GM18861 (cell line): ENCODE measurements at regions not wholly inside any gene's neighbourhood (a gene's known extent, or its start where the extent isn't known, plus 50 kb on each side); places are given as distances from the start of the nearest gene placed in this dataset.

Source experiments
- ATAC-seq: cut with Tn5 transposase; IDR thresholded peaks from one replicate; pipeline ENCODE4 v1.9.1; 2021; ENCODE audit not compliant: unreplicated experiment

DNA sequence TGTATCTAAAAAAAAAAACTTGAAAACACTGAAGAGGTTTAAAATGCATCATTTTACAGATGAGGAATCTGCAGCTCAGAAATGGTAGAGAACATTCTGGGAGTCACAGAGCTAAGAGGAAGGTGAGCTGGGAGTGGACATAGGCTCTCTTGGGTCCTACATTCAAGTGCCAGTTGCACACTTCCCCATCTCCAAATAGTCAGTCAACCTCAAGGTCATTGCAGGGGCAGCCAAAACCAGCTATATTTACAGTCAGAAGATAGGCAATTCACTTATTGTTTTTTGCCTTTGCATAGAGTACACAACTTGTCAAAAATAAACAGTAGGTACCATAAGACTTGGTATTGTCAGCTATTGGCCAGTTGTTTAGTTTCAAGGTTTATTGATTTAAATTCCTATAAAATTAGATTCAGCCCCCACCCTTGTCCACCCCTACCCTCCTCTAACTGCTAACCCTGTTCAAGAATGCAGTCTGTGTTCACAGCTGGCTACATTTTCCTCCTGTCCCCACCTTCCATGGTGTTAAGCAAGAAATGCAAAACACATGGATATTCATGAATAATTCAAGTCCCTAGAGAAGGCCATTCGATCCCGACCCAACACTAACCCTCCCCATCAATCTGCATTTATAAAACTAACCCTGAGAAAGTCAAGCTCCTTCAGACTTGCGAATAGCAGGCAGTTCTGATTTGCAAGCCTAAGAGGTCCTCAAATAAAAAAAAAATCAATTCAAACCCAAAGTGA lies 567.0 kb upstream of the MCTP2 start:
- ATAC-seq: no peak

DNA sequence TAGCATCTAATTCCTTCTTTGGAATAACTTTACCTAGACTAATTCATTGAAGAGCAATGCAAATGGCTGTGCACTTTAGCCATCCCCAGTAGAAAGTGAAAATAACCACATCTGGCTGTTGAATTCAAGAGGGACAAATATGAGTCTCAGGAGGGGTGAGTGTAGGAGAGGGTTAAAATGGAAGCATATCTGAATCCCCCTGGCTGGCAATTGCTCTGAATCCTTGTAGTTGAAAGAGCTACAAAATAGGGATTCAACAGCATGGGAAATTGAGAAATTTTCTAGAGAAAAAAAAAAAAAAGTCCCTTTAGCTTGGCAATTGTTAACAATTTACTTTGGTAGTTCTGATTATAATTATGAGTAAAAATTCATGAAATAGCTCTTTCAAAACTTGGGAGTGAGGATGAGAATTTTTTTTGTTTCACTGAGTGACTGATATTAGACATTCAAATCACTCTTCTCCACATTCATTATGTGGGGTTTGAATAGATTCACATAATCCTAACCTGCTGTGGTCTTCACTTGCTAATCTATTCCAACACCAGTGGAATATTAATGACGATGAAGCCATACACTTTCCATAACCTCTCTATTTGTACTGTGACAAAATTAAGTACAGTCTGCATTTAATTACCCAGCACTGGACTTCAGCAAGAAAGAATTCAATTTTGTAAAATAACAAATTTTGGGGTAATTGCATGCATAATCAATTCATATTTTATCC lies 569.0 kb upstream of the MCTP2 start:
- ATAC-seq: no peak

DNA sequence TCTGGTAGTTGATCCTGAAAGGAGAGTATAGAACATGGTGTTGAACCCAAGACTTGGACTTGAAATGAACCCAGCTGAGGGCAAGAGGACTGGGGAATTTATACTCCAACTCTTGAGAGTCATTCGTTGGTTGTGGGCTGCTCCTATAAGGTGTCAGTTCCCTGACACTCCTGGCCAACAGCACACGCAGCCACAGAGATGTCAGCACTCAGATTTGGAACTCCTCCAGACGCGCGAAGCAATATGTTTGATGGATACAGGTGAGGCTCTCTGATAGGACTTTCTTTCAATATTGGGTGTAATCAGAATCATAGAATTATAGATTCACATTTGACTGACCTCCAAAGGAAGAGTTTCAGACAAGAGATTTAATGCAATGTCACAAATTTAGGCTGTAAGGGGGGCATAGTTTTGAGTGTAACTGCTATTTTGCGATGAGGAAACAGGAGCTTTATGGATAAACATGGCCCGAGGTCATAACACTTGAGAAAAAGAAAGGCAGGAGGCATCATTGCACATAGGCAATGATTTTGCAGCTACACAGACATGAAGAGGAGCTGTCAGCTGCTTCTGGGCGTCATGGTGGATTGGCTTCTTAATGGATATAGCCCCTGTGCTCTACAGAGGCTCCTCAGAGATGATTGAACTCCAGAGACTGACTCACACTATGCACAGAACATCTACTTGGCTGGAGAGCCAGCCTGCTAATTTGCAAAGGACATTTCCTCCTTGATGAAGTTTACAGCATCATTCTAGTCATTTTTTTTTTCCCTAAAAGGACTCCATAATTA lies 569.2 kb upstream of the RGMA start:
- ATAC-seq: no peak

- no peak for ATAC-seq
Observed at GRCh38 chr15:93656041-93656440, 567.0 kb upstream of the RGMA start.

DNA sequence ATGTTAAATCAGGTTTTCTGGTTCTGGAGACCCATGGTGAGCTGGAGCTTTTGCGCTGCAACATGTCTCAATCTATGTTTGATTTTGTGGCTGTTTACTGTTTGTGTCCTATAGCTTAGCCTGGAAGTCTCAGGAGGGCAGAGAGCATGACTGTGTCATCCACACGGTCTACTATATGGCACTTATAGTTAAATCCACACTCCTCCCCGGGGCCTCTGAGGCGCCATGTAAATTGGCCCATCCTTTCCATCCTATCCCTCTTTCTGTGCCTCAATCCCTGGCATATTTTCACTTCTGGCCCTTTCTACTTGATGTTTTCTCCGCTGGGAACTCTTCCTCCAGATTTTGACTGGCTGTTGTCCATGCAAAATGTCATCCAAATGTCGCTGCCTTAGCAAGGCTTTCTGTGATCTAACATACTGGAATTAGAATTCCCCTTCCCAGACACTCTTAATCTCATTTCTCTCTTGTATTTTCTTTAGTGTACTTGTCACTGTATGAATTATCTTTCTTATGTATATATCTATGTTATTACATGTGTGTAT lies 560.8 kb upstream of the RGMA start:
- ATAC-seq: no peak

DNA sequence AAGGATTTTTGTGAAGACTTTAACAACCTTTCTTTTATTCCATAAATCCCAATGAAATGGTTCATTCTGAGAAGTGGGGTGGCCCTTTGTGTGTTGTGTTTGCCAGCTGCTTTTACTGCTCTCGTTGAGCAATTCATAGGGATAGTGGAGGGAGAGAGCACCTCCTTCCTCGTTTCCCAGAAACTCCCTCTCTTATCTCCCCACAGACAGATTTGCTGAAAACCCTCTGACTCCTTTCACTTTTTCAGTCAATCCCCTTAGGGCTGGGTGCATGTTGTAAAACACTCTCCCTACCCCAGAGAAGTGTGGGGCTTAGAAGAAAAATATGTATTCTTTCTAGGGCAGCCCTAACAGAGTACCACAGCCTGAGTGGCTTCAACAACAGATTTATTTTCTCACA lies 557.2 kb upstream of the RGMA start:
- no peak for ATAC-seq

DNA sequence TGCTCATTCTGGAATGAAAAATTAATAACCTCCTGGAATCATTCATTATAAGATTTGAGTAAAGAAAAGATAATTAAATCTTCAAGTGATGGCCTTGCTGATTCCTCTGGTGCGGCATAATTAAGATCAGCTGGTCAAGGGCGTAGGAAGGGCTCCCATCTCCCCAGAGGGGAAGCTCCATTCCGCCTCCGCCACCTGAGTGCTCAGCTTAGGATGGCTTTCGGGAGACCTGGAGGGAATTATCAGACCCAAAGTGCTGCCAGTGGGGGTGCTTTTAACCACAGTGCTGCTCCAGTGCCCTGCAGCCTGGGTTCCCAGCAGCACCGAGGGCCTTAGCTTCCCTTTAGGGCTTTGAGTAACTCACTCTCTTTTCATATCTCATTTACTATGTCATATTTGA lies 556.6 kb upstream of the RGMA start:
- ATAC-seq: no peak

GRCh38 chr15:93644595-93644994 lies 555.6 kb upstream of the RGMA start:
- ATAC-seq: no peak

- ATAC-seq: no peak
Observed at GRCh38 chr15:93640411-93640962, 551.5 kb upstream of the RGMA start.

DNA sequence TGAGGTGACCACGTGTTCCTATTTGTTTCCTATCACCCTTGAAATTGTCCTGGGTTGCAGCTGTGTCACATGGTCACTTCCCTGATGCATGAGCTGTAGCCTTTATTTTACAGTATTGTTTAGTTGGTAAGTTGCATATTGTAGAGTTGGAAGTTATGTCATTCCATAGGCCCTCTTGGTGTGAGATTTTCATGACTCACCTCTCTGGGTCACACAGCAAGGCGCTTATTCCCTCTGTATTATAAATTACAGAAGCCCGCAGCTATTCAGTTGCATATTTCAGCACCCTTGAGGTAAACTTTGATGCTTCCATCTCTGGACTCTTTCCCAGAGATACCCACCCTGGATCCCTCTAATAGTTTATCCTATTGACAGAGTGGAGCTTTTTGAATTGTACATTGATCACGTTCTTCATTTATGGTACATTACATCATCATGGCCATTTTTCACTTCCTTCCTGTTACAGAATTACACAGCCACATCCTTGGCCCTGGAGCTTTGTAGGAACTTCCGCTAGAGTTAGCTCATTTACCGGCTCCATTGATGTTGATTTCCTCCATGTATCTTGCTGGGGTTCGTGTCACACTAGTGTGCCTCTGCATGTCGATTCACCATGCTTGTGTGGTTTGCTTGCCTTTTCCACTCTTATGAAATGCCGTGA lies 543.1 kb upstream of the RGMA start:
- ATAC-seq: no peak

DNA sequence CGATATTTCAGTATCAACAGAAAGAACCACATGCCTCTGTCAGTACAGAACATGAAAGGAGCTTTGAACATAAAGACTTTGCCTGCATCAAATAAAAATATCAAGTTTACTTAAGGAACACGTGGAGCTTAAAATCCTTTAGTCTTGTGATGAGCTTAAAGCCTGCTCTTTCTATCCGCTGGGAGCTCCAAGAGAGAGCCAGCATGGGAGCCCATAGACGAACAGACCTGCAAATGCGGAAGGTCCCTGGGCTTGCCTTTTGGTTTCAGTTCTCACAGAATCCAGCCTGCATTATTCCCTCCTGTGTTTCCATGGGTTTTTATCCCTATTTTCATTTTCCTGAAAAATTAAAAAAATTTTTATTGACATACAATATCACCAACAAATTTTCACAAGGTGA lies 530.6 kb upstream of the RGMA start:
- no peak for ATAC-seq

- ATAC-seq: no peak
Observed at GRCh38 chr15:93617443-93617842, 528.4 kb upstream of the RGMA start.

- ATAC-seq: no peak
Observed at GRCh38 chr15:93614386-93615104, 525.5 kb upstream of the RGMA start.

DNA sequence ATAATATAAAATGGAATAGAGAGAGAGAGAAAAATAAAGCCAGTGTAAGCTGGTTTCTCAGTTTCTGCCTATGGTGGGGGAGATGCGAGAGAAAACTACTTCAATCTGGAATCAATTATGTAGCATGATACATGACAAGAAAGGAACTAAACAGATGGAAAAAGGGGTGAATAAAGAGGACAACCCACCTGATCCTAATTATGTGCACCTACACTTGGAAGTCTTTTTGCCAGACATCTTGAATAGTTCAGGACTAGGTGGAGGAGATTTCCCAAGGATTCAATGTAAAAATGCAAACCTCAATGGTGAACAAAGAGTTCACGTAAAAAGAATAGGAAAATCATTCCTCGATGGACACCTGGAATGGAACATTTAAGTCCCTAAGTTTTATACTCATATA lies 524.4 kb upstream of the RGMA start:
- no peak for ATAC-seq

- no peak for ATAC-seq
Observed at GRCh38 chr15:93612953-93613352, 523.9 kb upstream of the RGMA start.

GRCh38 chr15:93610944-93611343 lies 521.9 kb upstream of the RGMA start:
- no peak for ATAC-seq

DNA sequence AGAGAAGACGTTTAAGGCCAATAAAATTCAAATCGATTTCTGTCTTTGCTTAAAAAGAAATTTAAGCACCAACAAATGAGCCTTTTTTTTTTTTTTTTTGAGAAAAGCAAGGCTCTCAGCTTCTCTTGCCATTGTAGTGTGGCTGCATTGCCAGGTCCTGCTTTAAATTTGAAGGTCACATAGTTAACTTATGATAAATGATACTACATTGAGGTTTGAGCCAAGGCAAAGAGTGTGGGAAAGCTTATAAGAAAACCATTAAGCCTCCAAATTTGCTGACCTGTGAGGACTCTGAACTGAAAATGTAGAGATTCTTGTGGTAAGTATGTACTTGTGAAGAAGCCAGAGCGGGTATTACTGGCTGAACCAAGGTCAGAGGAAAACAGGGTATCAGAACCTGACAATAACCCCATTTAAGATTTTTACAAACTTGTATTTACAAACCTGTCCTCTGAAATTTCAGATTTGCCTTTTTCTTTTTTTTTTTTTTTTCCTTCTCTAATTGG lies 519.7 kb upstream of the RGMA start:
- ATAC-seq: no peak

- ATAC-seq: no peak
Observed at GRCh38 chr15:93603550-93603949, 514.5 kb upstream of the RGMA start.

DNA sequence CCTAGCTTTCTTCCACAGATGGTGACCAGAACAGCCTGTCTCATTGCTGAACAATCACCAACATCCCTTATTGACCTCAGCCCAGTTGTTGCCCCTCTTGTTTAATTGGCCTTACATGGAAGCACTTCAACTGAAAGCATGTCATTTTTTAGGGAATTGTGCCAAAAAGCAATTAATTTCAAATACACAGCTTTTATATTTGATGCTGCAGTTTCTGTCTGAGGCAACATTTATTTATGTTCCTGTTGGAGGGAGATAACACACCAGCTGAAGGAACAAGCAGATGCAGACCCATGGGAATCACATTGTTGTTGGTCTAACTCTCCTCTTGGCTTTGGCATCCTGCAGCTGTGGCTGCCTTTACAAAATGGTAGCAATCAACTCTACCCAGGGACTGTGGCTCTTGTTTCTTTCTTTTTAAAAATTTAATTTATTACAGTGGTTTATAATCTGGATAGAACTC lies 498.1 kb upstream of the RGMA start:
- no peak for ATAC-seq

DNA sequence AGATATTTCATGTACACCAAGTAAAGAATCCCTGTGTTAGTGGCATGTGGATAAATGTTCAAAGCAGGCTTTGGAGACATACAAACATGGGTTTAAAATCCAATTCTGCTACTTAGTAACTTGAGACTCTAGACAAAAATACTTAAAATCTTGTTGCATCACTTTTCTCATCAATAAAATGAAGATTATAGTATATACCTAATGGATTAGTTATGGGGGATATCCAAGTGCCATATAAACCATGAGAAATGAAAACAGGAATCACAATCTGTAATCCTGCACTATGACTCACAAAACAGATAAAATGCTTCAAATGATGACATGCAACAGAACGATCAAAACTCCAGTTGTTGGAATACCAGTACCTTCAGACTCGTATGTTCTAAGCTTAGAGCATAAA lies 496.0 kb upstream of the RGMA start:
- no peak for ATAC-seq
